HCT116 (cell line): ENCODE measurements at regions not wholly inside any gene's neighbourhood (a gene's known extent, or its start where the extent isn't known, plus 50 kb on each side); places are given as distances from the start of the nearest gene placed in this dataset.

ENCODE experiments used
- CTCF ChIP-seq, 3 experiments: fragments of 200-600 bp in 1 of 3; sonication (generic) in 1 of 3; IDR thresholded peaks in 2 of 3; conservative IDR thresholded peaks in 1 of 3; 2 replicates each; pipeline ENCODE4 v1.5.1; 2012 to 2017; ENCODE audit warnings: low read depth in 2 of 3, low read length in 2 of 3, antibody characterized with exemption in 1 of 3, borderline replicate concordance in 1 of 3, control low read depth in 1 of 3, mild to moderate bottlenecking in 1 of 3, mixed read lengths in 1 of 3, mixed run types in 1 of 3, moderate library complexity in 1 of 3; ENCODE audit not compliant: insufficient read depth in 1 of 3
- EGR1 ChIP-seq: IDR thresholded peaks from 2 replicates; pipeline ENCODE4 v1.6.1; 2012; ENCODE audit warnings: low read depth
- SIN3A ChIP-seq: IDR thresholded peaks from 2 replicates; pipeline ENCODE4 v1.6.1; 2012; ENCODE audit warnings: low read depth

- no peak for TF ChIP-seq CTCF (IDR thresholded peaks at IDR 0.05 in 2 of 3, conservative IDR thresholded peaks at IDR 0.05 in 1 of 3; ENCODE audit: borderline replicate concordance in 1 of 3, insufficient read depth in 1 of 3, low read depth in 2 of 3, low read length in 2 of 3)
- TF ChIP-seq SIN3A: no peak
- TF ChIP-seq EGR1: no peak
Observed at GRCh38 chr6:146999766-147000165, 204.5 kb upstream of the STXBP5 start.
